Neural progenitor cell (in vitro differentiated cells): ENCODE measurements at regions not wholly inside any gene's neighbourhood (a gene's known extent, or its start where the extent isn't known, plus 50 kb on each side); places are given as distances from the start of the nearest gene placed in this dataset.

Source experiments
- DNase-seq: peaks from one replicate; pipeline ENCODE4 v3.0.0-alpha.2; 2016; ENCODE audit warnings: low spot score
- H2AFZ ChIP-seq: fragments of 200-600 bp; sonication (generic); replicated peaks from 2 replicates; pipeline ENCODE4 v1.6.1; 2016; ENCODE audit warnings: antibody characterized with exemption
- H3F3A ChIP-seq: fragments of 200-600 bp; sonication (generic); 2 replicates; pipeline ENCODE4 v1.6.1; 2016; ENCODE audit warnings: antibody characterized with exemption, low read depth
- H3K27ac ChIP-seq: fragments of 200-600 bp; sonication (generic); 2 replicates; pipeline ENCODE4 v1.5.1; 2016; ENCODE audit warnings: mild to moderate bottlenecking
- H3K27me3 ChIP-seq: fragments of 200-600 bp; sonication (generic); 2 replicates; pipeline ENCODE4 v1.6.1; 2016; ENCODE audit warnings: mild to moderate bottlenecking, moderate library complexity
- H3K36me3 ChIP-seq: fragments of 200-600 bp; sonication (generic); 2 replicates; pipeline ENCODE4 v1.5.1; 2016
- H3K4me1 ChIP-seq: fragments of 200-600 bp; sonication (generic); 2 replicates; pipeline ENCODE4 v1.6.1; 2016; ENCODE audit warnings: mixed run types
- H3K4me2 ChIP-seq: fragments of 200-600 bp; sonication (generic); 2 replicates; pipeline ENCODE4 v1.6.1; 2016
- H3K4me3 ChIP-seq: fragments of 200-600 bp; sonication (generic); 2 replicates; pipeline ENCODE4 v1.5.1; 2016
- H3K79me2 ChIP-seq: fragments of 200-600 bp; sonication (generic); 2 replicates; pipeline ENCODE4 v1.6.1; 2016; ENCODE audit warnings: low read depth
- H3K9ac ChIP-seq: fragments of 200-600 bp; sonication (generic); 2 replicates; pipeline ENCODE4 v1.6.1; 2016
- H3K9me3 ChIP-seq: fragments of 200-600 bp; sonication (generic); 2 replicates; pipeline ENCODE4 v1.5.1; 2016; ENCODE audit warnings: low read depth
- H4K20me1 ChIP-seq: fragments of 200-600 bp; sonication (generic); 2 replicates; pipeline ENCODE4 v1.6.1; 2016; ENCODE audit warnings: low read depth
- H3K27ac Mint-ChIP-seq: 3 replicates; pipeline ENCODE4 v1.8.0; 2021; ENCODE audit warnings: mixed read lengths
- H3K27me3 Mint-ChIP-seq: 2 replicates; pipeline ENCODE4 v1.8.0; 2022; ENCODE audit warnings: low read depth, mild to moderate bottlenecking, inconsistent platforms, moderate library complexity, mixed read lengths; ENCODE audit not compliant: insufficient read depth
- H3K36me3 Mint-ChIP-seq: 3 replicates; pipeline ENCODE4 v1.8.0; 2021; ENCODE audit warnings: mixed read lengths
- H3K4me1 Mint-ChIP-seq: 3 replicates; pipeline ENCODE4 v1.8.0; 2021; ENCODE audit warnings: mixed read lengths
- H3K4me3 Mint-ChIP-seq: 3 replicates; pipeline ENCODE4 v1.8.0; 2021; ENCODE audit warnings: mild to moderate bottlenecking, moderate library complexity, mixed read lengths
- H3K9me3 Mint-ChIP-seq: 3 replicates; pipeline ENCODE4 v1.8.0; 2020; ENCODE audit warnings: mixed read lengths
- EZH2 ChIP-seq: fragments of 200-600 bp; sonication (generic); IDR thresholded peaks from 2 replicates; pipeline ENCODE4 v1.6.1; 2017; ENCODE audit warnings: antibody characterized with exemption, mild to moderate bottlenecking, moderate library complexity
- EZH2phosphoT487 ChIP-seq: fragments of 200-600 bp; sonication (generic); IDR thresholded peaks from 2 replicates; pipeline ENCODE4 v1.6.1; 2017; ENCODE audit warnings: antibody characterized with exemption
- TF ChIP-seq, protein P1 (sequence below): fragments of 200-600 bp; sonication (generic); IDR thresholded peaks from 2 replicates; pipeline ENCODE4 v1.5.1; 2017; ENCODE audit warnings: antibody characterized with exemption, mild to moderate bottlenecking

DNA sequence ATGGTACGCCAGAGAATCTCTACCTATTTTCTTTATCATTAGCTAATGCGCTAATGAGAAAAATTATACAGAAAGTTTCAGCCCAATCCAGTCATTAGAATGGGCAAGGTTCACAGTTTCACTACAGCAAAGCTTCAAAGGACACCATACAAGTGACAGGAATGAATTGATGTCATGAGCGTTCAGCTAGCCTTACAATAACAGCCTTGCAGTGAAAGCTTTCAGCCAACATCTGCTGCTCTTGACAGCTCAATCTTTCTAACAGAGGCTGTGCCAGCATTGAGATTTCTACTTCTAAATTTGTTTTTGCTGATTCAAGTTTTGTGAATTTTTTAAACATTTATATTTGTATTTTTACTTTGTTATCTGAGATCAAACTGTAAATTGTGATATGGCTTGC lies 302.4 kb upstream of the FAM174A start:
- no peaks in the 10 kb centered on the region for H3K27me3 Mint-ChIP-seq
- no peaks in the 10 kb centered on the region for H3K9me3 Mint-ChIP-seq
- no peak overlapping the region for H3K27ac Mint-ChIP-seq
- H3K4me2 ChIP-seq, result no peak overlapping the region
- H3K27ac ChIP-seq, result no peak overlapping the region
- H3K9ac ChIP-seq, result no peak overlapping the region
- no peak overlapping the region for H3K4me3 Mint-ChIP-seq
- H3K4me1 Mint-ChIP-seq, result no peaks in the 10 kb centered on the region
- no peaks in the 10 kb centered on the region for H3K27me3 ChIP-seq
- H3F3A ChIP-seq, result no peaks in the 10 kb centered on the region
- no peaks in the 10 kb centered on the region for H3K4me1 ChIP-seq
- no peaks in the 10 kb centered on the region for H3K79me2 ChIP-seq
- no peak overlapping the region for H2AFZ ChIP-seq
- TF ChIP-seq, protein P1, sequence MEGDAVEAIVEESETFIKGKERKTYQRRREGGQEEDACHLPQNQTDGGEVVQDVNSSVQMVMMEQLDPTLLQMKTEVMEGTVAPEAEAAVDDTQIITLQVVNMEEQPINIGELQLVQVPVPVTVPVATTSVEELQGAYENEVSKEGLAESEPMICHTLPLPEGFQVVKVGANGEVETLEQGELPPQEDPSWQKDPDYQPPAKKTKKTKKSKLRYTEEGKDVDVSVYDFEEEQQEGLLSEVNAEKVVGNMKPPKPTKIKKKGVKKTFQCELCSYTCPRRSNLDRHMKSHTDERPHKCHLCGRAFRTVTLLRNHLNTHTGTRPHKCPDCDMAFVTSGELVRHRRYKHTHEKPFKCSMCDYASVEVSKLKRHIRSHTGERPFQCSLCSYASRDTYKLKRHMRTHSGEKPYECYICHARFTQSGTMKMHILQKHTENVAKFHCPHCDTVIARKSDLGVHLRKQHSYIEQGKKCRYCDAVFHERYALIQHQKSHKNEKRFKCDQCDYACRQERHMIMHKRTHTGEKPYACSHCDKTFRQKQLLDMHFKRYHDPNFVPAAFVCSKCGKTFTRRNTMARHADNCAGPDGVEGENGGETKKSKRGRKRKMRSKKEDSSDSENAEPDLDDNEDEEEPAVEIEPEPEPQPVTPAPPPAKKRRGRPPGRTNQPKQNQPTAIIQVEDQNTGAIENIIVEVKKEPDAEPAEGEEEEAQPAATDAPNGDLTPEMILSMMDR, result no peak
- TF ChIP-seq EZH2 (no peak), EZH2phosphoT487 (no peak)
- DNase-seq, result no peak
- no peak overlapping the region for H3K4me3 ChIP-seq
- H3K36me3 Mint-ChIP-seq, result no peaks in the 10 kb centered on the region
- no peaks in the 10 kb centered on the region for H3K36me3 ChIP-seq
- no peaks in the 10 kb centered on the region for H4K20me1 ChIP-seq
- no peaks in the 10 kb centered on the region for H3K9me3 ChIP-seq

DNA sequence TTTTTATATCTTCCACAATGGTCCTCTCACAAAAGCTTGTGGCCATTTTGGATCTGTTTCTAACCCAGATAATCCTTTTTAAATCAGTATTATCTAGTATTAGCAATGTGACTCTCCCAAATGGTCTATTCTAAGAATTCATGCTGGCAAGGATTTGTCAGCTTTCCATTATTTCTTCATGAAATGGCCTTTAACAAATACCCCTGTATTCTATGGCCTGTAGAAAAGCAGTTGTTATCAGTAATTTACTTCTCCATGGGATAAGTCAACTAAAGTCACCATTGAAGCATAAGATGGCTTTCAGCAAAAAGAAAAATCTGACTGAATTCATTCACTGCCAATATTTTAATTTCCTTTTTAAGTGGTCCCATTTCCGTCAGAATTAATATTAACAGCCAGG lies 346.4 kb upstream of the FAM174A start:
- peak; percentile 31 for DNase-seq
- Histone ChIP-seq H3K27ac (peak overlapping the region; percentile 7), H3K27me3 (no peaks in the 10 kb centered on the region), H3K79me2 (no peaks in the 10 kb centered on the region), H3K4me1 (peaks cover 37% of the 10 kb centered on the region), H3K36me3 (no peaks in the 10 kb centered on the region), H3K4me2 (peak overlapping the region; percentile 57), H3F3A (peaks cover 9% of the 10 kb centered on the region), H3K4me3 (no peak overlapping the region), H4K20me1 (no peaks in the 10 kb centered on the region), H3K9me3 (no peaks in the 10 kb centered on the region), H3K9ac (no peak overlapping the region), H2AFZ (no peak overlapping the region)
- no peak overlapping the region for H3K27ac Mint-ChIP-seq
- H3K27me3 Mint-ChIP-seq, result no peaks in the 10 kb centered on the region
- peaks cover 16% of the 10 kb centered on the region for H3K9me3 Mint-ChIP-seq
- H3K4me3 Mint-ChIP-seq, result no peak overlapping the region
- no peaks in the 10 kb centered on the region for H3K36me3 Mint-ChIP-seq
- H3K4me1 Mint-ChIP-seq, result peaks cover 40% of the 10 kb centered on the region
- TF ChIP-seq EZH2phosphoT487 (peak; percentile 61), EZH2 (no peak)
- TF ChIP-seq, protein P1, result no peak

DNA sequence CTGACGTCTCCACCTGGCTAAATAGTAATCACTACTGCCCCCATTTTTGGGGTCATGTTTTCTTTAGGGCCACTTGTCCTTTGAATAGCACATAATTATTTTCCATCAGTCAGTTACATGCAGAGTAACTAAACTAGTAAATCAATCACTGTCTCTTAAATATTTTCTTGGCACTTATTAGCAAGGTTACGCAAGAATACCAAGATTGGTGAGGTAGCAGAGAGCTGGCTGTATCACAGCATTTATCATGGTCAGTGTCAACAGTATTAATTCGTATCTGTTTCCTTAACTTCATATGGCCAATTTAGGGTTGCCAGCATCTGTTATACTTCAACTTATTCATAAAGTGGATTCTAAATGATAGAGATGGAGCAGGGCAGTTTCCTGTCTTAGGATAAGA lies 346.8 kb upstream of the FAM174A start:
- Mint-ChIP-seq H3K4me1 (peaks cover 40% of the 10 kb centered on the region), H3K4me3 (no peak overlapping the region), H3K9me3 (peaks cover 16% of the 10 kb centered on the region), H3K36me3 (no peaks in the 10 kb centered on the region), H3K27me3 (peaks cover 4% of the 10 kb centered on the region), H3K27ac (no peak overlapping the region)
- no peak overlapping the region for H2AFZ ChIP-seq
- H3K9me3 ChIP-seq, result no peaks in the 10 kb centered on the region
- H3K27ac ChIP-seq, result no peak overlapping the region
- H3K4me1 ChIP-seq, result peaks cover 37% of the 10 kb centered on the region
- no peaks in the 10 kb centered on the region for H3K36me3 ChIP-seq
- H4K20me1 ChIP-seq, result no peaks in the 10 kb centered on the region
- H3K4me3 ChIP-seq, result no peak overlapping the region
- peak overlapping the region; percentile 57 for H3K4me2 ChIP-seq
- H3F3A ChIP-seq, result peaks cover 9% of the 10 kb centered on the region
- TF ChIP-seq EZH2phosphoT487 (no peak), EZH2 (no peak)
- TF ChIP-seq, protein P1, result no peak
- no peak overlapping the region for H3K9ac ChIP-seq
- no peaks in the 10 kb centered on the region for H3K27me3 ChIP-seq
- H3K79me2 ChIP-seq, result no peaks in the 10 kb centered on the region
- no peak for DNase-seq
